DMS153 (cell line): ENCODE measurements at regions not wholly inside any gene's neighbourhood (a gene's known extent, or its start where the extent isn't known, plus 50 kb on each side); places are given as distances from the start of the nearest gene placed in this dataset.
"Not testable (repeated sequence)": the region's sequence is repeated elsewhere in the genome, so short reads cannot be mapped to it uniquely, and the experiment has no call there.

Experiments used
- DNase-seq: peaks from one replicate; lab custom pipeline; 2025; lab: John Stamatoyannopoulos, UW

- DNase-seq, result no peak
These were observed 95.1 kb downstream of the RPAP3 start for GRCh38 chr12:47610686-47611252.

- DNase-seq, result no peak
These were observed 96.0 kb downstream of the RPAP3 start for GRCh38 chr12:47609806-47610205.

- DNase-seq, result not testable (repeated sequence)
These were observed 97.2 kb downstream of the RPAP3 start for GRCh38 chr12:47608671-47609070.

- no peak for DNase-seq
These were observed 101.5 kb downstream of the RPAP3 start for GRCh38 chr12:47604221-47604873.

GRCh38 chr12:47602949-47603558, 102.8 kb downstream of the RPAP3 start:
- no peak for DNase-seq

GRCh38 chr12:47602325-47602724, 103.5 kb downstream of the RPAP3 start:
- no peak for DNase-seq

- DNase-seq, result no peak
These were observed 104.8 kb downstream of the RPAP3 start for GRCh38 chr12:47601071-47601470.

GRCh38 chr12:47591795-47592194, 114.0 kb downstream of the RPAP3 start:
- DNase-seq, result no peak

- DNase-seq, result no peak
These were observed 114.5 kb downstream of the RPAP3 start for GRCh38 chr12:47591361-47591791.

GRCh38 chr12:47590771-47591360, 115.0 kb downstream of the RPAP3 start:
- no peak for DNase-seq

- DNase-seq, result no peak
These were observed 118.7 kb downstream of the RPAP3 start for GRCh38 chr12:47586952-47587669.

GRCh38 chr12:47585507-47585906, 120.3 kb downstream of the RPAP3 start:
- DNase-seq, result no peak

- no peak for DNase-seq
These were observed 127.0 kb downstream of the RPAP3 start for GRCh38 chr12:47578836-47579235.

GRCh38 chr12:47577206-47577989, 128.4 kb downstream of the RPAP3 start:
- DNase-seq, result no peak

- DNase-seq, result no peak
These were observed 129.4 kb downstream of the RPAP3 start for GRCh38 chr12:47576289-47576945.

GRCh38 chr12:47574252-47575021, 131.4 kb downstream of the RPAP3 start:
- DNase-seq, result no peak

GRCh38 chr12:47573146-47573659, 132.6 kb downstream of the RPAP3 start:
- DNase-seq, result no peak

- no peak for DNase-seq
These were observed 135.7 kb downstream of the RPAP3 start for GRCh38 chr12:47570151-47570550.

- no peak for DNase-seq
These were observed 143.6 kb downstream of the RPAP3 start for GRCh38 chr12:47562201-47562600.

- no peak for DNase-seq
These were observed 144.1 kb downstream of the RPAP3 start for GRCh38 chr12:47561746-47562145.
